Glomerular visceral epithelial cell (primary cell): ENCODE measurements at regions not wholly inside any gene's neighbourhood (a gene's known extent, or its start where the extent isn't known, plus 50 kb on each side); places are given as distances from the start of the nearest gene placed in this dataset.
A peak's percentile ranks its signal among the peaks of the same experiment; 100 is the strongest.
"Not testable (repeated sequence)": the region's sequence is repeated elsewhere in the genome, so short reads cannot be mapped to it uniquely, and the experiment has no call there.

ENCODE experiments used
- DNase-seq: peaks from one replicate; pipeline ENCODE4 v3.0.0-alpha.2; 2016; ENCODE audit errors: extremely low spot score

GRCh38 chr11:39809833-39810232 lies 1649.6 kb downstream of the LRRC4C start:
- no peak for DNase-seq

- no peak for DNase-seq
Measured at GRCh38 chr11:39807904-39808303, 1651.5 kb downstream of the LRRC4C start.

- DNase-seq, result no peak
Measured at GRCh38 chr11:39806652-39807051, 1652.8 kb downstream of the LRRC4C start.

DNA sequence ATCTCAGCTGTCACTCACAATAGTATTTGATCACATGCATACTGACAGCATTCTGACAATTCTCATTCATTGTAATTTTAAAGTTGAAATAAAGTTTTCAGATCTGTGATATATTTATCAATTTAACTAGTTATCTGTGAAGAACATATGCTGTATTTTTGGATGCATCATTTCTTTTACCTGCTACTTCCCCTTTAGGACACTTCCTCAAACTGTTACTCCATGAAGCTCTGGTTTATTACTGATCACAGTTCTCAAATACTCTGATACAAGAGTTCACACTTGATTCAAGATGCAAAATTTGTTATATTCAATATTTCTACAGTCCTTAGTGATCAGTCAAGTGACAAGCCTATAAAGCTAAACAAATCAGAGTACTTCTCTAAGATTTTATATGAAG lies 1655.2 kb downstream of the LRRC4C start:
- no peak for DNase-seq

- DNase-seq, result no peak
Measured at GRCh38 chr11:39786682-39787081, 1672.8 kb downstream of the LRRC4C start.

DNA sequence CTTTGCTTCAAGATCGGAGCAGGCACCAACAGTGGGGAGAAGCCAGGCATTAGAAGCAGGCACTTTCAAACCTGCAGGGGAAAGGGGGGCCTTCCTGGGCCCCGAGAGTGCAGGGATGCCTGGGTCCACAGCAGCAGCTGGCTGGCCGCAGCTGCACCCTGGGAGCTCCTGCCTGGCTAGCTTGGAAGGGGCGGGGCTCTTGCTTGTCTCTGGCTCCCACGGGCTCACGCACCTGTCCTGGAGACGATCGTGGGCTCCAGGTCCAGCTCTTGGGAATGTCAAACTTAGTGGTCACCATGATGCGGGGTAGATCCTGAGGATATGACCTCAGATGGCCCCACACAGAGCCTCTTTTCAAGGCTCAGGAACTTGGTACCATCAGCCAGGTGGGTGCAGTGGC lies 1673.2 kb downstream of the LRRC4C start:
- no peak for DNase-seq

DNA sequence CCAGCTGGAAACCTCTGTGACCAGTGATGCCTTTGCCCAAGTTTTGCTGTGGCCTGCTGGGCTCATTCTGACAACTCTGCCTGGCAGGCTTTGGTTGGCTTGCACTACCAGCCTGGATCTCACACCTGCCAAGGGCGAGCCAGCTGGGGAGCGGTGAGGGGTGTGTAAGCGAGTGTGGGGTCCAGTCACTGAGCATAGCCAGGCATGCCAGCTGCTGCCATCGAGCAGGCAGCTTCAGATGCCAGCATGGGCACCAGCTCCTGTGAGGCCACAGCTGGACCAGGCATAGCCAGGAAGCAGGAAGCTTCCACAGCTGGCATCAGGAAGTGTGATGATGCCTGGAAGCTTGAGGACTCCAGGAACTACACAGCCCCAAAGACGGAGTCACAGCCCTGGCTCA lies 1674.6 kb downstream of the LRRC4C start:
- no peak for DNase-seq

DNA sequence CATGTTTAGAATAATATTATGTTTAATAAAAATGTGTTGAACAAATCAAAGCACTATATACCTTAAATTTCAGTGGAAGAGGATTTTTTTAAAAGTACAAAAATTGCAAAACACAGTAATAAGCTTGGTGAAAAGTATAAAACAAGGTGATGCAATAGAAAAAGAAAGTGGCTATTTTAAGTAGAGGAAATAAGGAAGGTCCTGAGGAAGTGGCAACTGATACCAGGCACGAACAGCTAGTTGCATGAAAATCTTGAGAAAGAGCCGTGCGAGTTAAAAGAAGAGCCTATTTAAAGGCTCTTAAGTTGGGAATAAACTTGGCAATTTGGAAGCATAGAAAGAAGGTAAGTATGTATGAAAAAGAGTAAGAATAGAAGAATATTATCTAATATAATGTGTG lies 1679.3 kb downstream of the LRRC4C start:
- no peak for DNase-seq

GRCh38 chr11:39777035-39777434 lies 1682.4 kb downstream of the LRRC4C start:
- DNase-seq, result no peak

DNA sequence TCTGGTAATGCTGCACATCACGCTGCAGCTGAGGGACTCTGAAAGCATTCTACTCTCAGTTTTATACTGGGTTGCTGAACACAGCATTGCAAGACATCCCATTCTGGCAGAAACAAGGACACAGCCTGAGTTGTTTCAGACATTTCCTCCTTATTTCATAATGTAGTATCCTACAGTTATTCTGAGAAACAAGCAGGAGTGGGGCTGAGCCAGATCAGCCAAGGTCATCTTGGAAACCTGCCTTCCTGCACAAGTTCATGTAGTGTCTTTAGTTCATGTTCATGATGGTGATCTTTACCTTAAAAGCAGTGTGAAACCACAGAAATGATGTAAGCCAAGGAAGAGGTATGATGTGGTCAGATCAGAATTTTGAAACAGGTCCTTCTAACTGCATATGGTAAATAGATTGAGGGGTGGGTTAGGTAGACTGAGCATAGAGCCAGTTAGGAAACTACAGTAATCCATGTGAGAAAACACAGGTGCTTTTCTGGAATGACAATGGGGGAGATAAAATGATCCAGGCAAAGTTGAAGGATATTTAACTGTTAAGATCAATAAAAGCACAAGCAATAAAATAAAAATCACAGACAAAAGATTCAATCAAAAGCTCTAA lies 1686.8 kb downstream of the LRRC4C start:
- DNase-seq, result no peak

GRCh38 chr11:39768214-39768613 lies 1691.2 kb downstream of the LRRC4C start:
- DNase-seq, result no peak

- DNase-seq, result peak; percentile 27
Measured at GRCh38 chr11:39745401-39745800, 1714.1 kb downstream of the LRRC4C start.

DNA sequence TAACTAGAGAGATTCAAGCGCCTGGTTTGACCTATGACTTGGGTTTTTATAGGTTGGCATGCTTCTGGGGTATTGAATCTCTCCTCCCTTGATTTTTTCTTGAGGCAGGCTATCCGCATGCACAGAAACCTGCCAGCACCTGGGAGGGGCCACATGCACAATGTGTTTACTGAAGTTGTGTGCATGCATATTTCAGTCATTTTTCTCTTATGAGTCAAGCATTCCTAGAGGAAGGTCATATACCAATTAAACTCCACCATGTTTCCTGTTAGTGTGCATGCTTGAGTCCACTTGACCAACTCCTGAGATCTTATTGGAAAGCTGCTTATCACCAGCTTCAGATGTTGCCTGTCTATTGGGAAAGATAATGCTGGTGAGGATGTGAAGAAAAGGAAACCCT lies 1718.4 kb downstream of the LRRC4C start:
- peak; percentile 3 for DNase-seq

GRCh38 chr11:39736351-39736750 lies 1723.1 kb downstream of the LRRC4C start:
- not testable (repeated sequence) for DNase-seq

DNA sequence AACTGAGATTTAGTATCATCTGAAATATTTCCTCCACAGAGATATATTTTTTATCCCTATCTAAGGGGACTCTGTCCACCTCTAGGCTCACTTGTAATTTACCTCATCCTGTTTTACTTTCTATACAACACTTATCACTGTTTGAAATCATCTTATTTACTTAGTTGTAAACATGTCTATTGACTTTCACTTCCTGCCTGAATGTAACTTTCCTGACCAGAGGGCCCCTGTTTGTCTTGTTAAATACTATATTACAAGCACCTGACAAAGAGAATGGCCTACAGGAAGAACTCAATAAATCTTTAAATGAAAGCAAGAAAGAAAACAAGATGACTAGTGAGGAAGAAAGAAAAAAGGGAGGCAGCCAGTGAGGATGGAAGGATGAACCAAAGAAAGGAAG lies 1727.5 kb downstream of the LRRC4C start:
- DNase-seq, result no peak

DNA sequence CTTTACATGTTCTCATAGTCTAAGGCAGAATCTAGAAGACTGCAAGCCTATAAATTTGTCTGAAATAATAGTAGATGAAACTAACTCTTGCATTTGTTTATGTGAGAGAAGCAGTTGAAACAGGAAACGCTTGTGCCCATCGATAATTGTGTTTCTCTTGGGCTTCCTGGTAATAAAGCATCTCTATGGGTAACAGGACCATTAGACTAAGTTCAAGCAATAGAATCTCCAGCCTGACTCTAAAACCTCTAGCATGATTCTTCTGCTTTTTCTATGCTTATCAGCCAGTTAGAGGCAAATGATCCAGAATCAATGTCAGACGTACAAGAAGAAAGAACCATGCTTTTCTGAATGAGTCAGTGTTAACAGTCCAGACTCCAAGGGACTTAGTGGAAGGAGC lies 1734.4 kb downstream of the LRRC4C start:
- DNase-seq, result no peak

DNA sequence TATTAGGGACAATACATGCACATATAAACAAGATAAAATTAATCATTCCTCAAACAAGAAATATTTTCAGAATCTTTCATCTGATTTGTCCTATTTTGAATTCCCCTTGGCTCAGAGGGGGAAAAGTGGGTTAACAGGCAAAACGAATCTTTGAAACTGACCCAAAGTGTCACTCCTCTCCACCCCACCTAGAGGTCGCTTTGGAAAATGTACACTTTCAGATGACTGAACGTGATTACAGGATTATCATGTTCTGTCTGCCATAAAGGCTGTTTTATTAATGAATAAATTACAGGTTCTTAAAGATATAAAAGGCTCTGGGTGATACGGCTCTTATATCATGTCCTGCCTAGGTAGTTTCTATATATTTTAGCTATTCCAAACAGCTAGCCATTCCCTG lies 1735.0 kb downstream of the LRRC4C start:
- DNase-seq, result no peak

DNA sequence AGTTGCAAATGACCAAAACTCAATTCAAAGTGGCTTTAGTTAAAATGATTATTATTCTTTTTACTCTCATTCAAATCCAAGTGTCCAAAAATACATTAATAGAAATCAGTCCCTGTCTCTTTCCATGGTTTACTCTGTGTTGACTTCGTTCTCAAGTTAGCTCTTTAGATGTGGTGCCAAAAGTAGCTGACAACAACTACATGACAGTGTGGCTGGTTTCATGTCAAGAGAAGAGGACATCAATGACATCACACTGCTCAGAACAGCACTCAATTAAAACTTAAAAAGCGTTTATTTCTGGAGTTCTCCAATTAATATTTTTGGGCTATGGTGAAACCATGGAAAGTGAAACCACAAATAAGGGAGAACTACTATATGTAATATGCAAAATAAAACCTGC lies 1746.9 kb downstream of the LRRC4C start:
- DNase-seq, result no peak

DNA sequence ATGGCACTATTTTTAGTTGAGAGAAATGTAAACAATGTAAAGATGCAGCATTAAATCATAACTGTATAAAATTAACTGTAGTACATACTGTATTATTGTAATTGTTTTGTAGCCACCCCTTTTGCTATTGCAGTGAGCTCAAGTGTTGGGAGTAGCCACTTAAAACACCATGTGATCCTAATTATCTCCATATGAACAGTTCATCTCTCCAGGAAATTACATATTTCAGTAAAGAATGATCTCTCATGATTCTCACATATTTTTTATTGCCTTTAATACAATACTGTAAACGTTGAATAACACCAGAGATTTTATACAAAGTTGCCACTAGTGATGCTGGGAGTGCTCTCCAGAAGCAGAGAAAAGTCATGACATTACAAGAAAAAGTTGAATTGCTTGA lies 1768.6 kb downstream of the LRRC4C start:
- no peak for DNase-seq

DNA sequence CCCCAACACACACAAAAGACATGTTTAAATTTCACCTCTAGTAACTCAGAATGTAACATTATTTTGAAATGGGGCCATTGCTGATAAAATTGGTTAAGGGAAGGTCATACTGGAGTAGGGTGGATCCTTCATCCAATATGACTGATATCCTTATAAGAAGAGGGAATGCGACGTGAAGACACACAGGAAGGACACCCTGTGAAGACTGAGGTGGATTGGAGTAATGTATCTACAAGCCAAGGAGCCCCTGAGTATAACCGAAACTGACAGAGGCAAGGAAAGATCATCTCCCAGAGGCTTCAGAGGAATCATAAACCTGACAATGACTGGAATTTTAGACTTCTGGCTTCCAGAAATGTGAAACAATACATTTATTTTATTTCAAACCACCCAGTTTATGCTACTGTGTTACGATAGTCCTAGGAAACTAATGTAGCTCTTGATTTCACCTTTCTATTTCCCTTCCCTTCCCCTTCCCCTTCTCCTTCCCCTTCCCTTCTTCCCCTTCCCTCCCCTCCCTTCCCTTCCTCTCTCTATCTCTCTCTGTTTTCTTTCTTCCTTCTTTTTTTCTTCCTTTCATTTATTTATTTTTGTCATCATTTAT lies 1775.4 kb downstream of the LRRC4C start:
- DNase-seq, result no peak

DNA sequence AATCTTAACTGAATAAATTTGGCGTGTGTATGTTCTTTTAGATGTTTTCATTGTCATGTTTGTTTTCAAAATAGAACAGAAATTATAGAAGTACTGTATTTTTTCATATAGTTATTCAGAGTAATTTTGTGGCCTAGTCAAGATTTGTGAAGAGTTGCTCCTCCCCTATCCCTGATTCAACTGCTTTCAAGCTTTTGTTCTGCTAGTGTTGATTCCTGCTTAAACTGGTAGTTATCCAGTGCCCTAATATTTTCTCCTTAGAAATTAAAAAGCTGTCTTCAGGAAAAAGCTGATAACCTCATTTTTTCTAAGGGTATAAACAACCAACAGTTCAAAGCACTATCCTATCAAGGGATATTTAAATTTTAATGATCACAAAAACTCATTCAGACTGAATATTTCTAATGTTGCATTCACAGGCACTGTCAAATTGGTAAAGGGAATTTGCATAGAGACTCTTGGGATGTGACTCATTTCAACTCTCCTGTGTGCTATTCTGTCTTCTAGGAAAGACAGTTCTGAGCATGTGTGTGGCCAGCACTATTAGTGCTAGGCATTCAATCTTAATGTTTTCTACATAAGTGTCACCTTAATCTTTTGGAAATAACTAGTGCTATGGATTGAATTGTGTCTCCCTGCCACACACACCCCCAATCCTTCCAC lies 1776.0 kb downstream of the LRRC4C start:
- no peak for DNase-seq

- DNase-seq, result no peak
Measured at GRCh38 chr11:39681428-39681827, 1778.0 kb downstream of the LRRC4C start.

GRCh38 chr11:39678996-39679395 lies 1780.5 kb downstream of the LRRC4C start:
- DNase-seq, result no peak

- DNase-seq, result no peak
Measured at GRCh38 chr11:39675171-39675570, 1784.3 kb downstream of the LRRC4C start.
